ENCODE measurements at regions not wholly inside any gene's neighbourhood (a gene's known extent, or its start where the extent isn't known, plus 50 kb on each side); places are given as distances from the start of the nearest gene placed in this dataset.
"Not testable (repeated sequence)": the region's sequence is repeated elsewhere in the genome, so short reads cannot be mapped to it uniquely, and the experiment has no call there.

DNA sequence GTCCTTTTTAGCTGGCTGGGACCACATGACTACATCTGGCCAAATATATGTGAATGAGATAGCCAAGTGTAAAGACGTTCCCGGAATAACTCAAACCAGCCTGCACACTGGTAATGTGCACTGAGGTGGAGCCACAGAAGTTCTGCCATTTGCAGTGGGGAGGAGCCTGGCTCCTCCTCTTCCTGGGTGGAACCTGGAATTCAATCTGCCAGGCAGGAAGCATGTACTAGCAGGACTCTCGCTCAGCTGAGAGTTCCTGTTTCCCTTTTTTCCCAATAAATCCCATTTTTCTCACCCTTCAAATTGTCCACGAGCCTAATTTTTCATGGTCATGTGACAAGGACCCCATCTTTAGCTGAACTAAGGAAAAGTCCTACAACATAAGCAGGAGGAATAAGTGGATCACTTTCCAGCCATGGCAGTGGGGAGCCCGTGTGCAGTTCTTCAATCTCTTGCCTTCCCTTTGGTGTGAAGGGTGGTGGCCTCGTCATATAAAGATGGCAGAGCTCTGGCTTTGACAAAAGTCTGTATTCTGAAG is 183.2 kb downstream of the UXS1 start:
- DNase-seq (ENCODE audit: low spot score) (no peak), FAIRE-seq (peak; percentile 17)

DNA sequence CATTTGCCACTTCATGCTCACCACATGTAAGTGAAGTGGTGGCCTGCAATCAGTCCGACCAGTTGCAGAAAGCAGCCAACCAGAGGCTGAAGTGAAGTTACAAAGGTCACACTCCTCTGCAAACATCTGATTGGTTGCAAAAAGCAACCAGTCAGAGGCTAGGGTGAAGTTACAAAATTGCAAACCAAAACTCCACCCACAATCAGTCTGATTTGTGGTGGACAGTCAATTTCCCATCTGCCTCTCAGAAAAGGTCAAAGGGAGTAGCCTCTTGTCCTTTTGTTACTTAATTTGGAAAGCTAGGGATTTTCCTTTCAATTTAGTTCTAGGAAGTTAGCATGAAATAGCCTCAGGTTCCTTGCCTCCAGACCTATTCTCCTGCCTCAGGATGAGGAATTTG is 185.0 kb downstream of the UXS1 start:
- FAIRE-seq, result no peak

DNA sequence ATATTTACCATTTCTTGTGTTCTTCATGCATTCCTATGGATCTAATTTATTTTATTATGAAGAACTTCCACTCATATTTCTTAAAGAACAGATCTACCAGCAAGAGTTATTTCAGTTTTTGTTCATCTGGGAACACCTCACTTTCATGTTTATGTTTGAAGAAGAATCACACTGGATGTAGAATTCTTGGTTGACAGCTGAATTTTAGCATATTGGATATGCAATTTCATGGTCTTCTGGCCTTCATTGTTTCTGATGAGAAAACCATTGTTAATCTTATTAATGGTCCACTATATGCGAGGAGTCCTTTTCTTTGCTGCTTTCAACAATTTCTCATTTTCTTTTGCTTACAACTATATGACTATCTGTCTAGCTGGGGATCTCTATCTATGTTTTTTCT is 189.2 kb downstream of the UXS1 start:
- no peak for FAIRE-seq
- no peak for DNase-seq (ENCODE audit: low spot score)

More for the DNA sequence above, 185.0 kb downstream of the UXS1 start:
- no peak for DNase-seq (ENCODE audit: low spot score)

DNA sequence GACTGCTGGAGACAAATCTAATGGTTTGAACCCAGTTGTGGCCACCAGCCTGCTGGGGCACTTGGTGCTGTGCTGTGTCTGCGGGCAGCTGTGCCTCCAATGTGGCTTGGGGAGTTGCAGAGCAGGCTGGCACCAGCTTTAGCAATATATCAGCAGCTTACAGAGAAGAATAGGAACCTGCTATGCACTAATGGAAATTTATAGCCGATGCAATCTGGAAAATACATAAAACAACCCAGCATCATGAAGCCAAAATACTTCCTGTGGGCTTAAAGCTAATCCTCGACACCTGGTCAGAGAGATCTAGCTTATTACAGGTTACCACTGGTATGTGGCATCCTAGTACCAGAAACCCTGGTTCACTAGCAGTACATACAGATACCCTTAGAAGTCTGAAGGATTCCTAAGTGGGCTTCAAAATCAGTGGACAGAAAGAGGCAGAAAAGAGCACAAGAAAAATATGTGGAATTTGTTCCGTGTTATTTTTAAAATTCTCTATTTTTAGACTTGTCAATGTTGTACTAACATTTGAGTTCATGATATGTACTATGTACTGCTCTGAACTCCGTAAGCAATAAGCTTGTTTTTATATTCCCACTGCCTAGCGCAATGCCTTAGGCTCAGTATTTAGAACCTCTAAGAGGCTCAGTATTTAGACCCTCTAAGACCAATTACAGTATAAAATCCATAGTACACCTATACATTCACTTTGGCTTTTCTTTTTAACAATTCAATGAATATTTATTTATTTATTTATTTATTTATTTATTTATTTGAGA is 194.7 kb downstream of the UXS1 start:
- FAIRE-seq (no peak), DNase-seq (ENCODE audit: low spot score) (no peak)

DNA sequence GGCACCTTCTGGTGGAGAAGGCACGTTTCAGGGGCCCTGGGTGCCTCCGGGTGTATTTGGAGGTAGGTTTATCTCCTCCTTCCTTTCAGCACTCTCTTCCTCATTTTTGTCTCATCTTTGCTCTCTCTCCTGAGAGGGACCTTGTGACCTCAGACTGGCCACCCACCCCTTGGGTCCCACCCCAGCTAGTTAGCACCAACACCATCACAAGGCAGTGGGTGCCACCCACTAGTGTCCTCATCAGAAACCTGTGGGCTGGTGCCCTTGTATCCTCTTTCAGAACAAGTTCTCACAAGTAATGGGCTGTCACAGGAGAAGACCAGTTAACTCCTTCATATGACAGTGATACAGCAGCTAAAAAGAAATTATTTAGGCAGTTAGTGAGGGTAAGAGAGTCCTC is 196.4 kb downstream of the UXS1 start:
- no peak for DNase-seq (ENCODE audit: low spot score)
- no peak for FAIRE-seq

DNA sequence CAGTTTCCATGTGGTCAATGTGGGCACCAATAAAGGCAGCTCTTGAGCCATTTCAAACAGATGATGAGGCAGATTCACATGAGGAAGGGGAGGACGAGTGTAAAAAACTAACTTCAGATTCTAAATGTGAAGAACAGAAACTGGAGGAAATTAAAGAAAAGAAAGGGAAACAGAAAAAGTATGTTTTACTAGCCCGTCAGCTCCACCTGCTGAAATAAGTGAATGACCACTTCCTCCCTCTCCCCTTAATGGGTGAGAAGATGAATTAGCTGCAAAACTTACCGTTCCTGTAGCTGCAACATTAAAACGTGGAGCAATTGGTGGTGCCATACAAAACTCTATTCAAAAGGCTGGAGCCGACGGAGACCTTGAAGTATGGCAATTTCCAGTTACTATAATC is 203.5 kb downstream of the UXS1 start:
- DNase-seq (ENCODE audit: low spot score) (no peak), FAIRE-seq (no peak)

DNA sequence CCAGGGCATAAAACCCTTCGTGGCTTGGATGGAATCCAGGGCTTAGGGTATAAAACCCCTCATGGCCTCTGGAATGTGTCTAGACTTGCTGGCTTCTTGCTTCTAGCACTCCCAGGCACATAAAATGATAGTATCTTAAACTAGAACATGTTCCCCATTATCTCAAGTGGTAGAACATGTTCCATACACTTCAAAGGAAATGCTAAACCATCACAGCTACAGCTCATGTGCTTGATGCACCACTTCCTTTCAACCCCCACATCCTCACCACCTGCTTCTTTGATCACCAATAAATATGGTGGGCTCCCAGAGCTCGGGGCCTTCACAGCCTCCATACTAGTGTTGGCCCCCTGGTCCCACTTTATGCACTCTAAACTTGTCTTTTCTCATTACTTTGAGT is 204.3 kb downstream of the UXS1 start:
- not testable (repeated sequence) for DNase-seq (ENCODE audit: low spot score); FAIRE-seq

DNA sequence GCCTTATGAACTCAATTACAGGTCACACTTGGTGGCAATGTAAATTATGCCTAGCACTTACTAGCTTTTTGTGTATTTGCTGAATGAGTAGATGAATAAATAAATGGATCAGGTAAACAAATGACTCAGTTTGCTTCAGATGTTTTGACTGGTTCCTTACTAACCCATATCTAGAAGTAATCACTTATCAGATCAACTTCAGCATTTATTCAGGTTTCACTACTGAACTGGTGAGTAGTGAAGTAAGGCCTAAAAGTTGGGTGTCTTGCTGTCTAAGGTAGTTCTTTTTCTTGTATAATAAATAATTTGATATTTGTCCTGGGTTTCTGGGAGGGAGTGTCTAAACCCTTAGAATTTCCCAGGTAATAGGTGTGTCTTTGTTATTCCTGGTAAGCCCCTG is 205.0 kb downstream of the UXS1 start:
- no peak for DNase-seq (ENCODE audit: low spot score)
- no peak for FAIRE-seq

DNA sequence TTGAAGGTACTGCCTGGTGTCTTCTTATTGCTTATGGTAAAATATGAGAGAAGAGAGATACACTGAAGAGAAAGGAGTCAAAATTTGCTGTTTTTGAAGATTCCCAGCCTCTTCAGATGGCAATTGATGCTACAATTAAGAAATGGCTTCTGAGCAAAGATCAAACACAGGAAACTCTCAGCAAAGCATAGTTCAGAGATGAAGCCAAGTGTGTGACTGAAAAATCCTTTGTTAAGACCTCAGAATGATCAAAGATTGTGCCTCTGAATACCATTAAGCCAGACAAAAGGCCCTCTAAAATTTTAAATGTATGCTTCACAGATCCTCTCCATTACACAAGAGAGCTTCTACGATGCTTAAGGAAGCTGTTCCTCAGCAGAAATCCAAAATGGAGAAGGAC is 216.3 kb downstream of the UXS1 start:
- no peak for DNase-seq (ENCODE audit: low spot score)
- no peak for FAIRE-seq

DNA sequence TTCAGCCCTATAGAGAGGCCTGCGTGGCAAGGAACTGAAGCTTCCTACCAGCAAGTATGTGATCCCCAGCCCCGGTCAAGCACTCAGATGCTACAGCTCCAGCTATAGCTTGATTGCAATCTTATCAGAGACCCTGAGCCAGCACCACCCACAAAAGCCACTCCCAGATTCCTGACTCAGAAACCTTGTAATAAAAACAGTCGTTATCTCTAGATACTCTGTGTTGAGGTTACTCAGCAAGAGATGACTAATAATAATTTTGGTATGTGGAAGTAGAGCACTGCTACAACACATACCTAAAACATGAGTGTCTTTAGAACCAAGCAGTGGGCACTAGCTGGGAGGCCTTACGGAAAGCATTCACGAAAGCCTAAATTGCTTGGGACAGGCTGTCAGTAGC is 216.9 kb downstream of the UXS1 start:
- FAIRE-seq (no peak), DNase-seq (ENCODE audit: low spot score) (peak; percentile 87)

DNA sequence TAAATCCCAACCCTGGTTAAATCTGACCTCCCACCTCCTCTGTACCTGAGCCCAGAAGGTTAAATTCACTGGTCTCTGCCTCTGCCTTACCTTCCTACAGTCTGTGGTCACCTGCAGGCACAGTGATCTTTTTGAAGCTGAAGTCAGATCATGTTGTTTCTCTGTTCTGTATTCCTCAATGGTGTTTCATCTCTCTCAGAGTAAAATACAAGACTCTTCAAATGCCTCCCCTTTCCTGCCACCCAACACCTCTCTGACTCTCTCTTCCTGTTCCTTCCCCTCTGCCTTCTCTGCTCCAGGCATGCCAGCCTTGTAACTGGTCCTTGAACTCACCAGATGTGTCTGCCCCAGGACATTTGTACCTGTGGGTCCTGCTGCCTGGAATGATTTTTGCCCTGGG is 219.3 kb downstream of the UXS1 start:
- DNase-seq (ENCODE audit: low spot score), result no peak
- no peak for FAIRE-seq

DNA sequence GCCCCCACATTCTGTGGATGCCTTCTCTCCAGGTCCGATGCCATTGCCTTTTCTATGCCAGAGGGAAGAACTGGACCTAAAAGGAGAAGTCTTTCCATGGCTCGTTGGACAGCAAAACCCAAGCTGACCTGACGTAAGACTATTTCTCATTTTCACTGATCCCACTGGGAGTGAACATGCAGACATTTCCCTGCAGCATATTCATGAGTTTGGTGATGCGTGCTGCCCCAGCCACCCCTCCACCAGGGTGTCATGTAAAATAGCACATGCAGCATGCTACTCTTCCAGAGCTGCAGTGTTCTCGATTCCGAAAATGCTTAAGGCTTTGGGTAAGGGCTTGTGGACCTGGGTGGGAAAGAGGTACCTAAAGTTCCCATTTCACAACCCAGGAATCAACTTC is 221.2 kb downstream of the UXS1 start:
- FAIRE-seq (no peak), DNase-seq (ENCODE audit: low spot score) (no peak)

DNA sequence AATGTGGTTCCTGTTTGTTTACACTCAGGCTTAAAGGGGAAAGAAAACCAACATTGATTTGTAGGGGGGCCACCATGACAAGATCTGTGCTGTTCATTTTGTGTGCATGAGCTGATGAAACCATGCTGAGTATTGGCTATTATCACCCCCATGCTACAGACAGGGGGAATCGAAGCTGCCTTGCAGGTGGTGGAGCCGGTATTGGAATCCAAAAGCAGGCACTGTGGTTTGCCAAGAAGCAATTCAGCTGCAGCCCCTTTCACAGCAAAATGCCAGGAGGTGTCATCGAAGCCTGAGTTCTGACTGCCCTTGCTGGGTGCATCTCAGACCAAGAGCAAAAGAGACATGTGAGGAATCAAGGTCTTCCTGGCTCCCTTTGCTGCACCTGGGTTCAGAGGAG is 221.9 kb downstream of the UXS1 start:
- no peak for DNase-seq (ENCODE audit: low spot score)
- FAIRE-seq, result no peak

DNA sequence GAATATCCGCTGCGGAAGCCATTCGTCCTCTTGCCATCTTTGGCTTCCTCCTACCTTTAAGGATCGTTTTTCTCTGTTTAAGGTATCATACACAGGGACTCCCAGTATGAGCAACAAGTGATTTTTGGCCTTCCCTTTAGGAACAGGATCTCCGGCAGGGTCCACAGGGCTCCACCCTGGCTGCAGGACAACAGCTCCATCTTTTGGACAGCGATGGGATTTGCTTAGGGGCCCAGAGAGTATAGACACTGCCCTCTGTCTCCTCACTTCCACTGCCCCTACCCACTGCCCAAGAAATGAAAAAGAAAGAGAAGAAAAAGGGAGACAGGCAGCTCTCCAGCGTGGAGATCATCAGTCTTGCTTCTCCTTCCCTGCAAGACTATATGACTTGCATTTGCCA is 224.5 kb downstream of the UXS1 start:
- DNase-seq (ENCODE audit: low spot score) (no peak), FAIRE-seq (no peak)

DNA sequence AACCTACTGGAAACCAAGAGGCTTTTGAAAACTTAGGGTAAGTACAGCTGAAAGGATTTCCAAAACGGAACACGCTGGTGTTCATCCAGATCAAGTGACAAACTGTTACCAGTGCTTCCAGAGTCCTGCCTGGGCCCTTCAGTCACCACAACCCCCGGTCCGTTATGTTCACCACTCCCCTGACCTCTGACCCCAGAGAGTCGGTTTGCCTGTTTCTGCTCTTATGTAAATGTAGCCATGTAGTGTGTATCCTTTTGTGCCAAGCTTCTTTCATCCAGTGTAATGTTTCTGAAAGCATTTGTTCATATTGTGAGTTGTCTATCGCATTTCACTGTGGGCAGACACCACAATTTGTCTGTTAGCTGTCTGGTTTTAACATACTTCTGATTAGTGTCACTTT is 217.5 kb downstream of the NCK2 start:
- DNase-seq (ENCODE audit: low spot score), result no peak
- FAIRE-seq, result no peak

DNA sequence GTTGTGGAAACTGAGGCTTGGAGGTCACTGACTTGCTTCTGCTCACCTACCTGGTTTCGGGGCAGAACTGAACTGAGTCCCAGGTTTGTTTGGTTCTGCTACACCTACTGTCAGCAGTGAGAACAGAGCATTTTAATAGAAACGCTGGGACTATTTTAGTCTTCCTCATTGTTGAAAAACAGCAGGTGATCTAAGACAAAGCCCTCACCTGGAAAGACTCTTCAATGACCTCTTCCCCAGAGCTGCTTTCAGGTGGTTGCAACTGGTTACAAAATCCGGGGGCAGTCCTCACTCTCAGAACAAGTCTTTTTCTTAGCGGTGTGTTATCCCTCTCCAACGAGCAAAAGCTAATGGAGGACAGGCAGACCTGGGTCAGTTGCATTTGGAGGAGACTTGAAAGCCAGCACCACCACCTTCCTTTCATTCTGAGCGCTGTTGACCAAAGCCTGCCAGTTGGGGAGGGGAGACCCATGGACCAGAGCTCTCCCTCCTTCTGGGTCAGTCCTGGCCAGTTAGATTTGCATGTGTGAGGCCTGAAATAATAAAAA is 217.0 kb downstream of the NCK2 start:
- FAIRE-seq (no peak), DNase-seq (ENCODE audit: low spot score) (no peak)

DNA sequence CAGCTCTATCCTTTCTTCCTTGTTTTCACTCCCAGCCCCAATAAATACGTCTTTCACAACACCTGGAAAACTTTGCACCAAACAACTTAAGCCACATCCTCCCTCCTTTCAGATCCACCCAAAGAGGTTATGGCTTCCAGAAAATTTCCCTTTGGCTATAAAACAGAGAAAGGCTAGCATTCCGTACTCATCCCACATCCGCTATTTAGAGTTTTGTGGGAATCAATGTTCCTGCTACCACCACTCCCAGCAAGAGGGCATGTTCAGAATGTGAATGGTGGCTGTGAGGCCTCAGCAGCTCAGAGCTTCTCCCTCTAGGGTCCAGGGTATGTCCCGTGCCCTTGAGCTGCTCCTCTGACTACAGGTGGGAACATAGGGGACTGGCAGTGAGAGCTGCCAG is 214.6 kb downstream of the NCK2 start:
- DNase-seq (ENCODE audit: low spot score) (no peak), FAIRE-seq (peak; percentile 69)

DNA sequence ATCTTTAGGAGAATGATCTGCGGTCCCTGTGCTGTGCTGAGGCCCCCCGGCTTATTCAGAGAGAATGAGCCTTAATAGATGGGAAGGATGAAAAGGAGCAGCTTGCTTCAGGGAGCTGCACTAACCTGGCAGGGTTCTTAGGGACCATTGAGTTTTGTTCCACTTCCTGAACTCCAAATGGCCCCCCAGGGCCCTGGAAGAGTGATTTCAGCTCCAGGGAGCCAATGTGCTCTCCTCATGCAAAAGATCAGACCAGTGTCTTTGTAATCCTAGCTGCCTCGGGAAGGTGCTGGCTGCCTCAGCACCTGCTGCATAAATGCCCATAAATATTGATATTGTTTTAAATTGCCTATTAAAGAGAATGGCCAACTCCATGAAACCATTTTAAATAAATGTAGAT is 210.2 kb downstream of the NCK2 start:
- no peak for DNase-seq (ENCODE audit: low spot score)
- no peak for FAIRE-seq

DNA sequence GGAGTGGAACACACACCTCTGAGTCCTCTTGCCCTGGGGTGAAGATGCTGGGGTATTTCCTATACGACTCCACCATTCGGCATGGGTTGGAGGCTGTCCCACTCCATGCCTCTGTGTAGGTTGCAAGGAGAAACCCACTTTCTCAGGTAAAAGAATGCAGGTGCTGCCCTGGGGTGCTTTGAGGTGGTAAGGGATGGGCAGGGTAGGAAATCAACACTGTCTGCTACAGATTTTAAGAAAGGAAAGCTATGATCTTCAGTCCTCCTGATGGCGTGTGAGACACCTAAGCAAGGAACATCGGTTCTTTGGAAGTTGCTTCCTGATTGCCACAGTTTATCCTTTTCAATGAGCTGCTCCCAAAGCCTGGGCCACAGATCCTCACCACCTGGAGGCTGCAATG is 209.2 kb downstream of the NCK2 start:
- DNase-seq (ENCODE audit: low spot score) (no peak), FAIRE-seq (no peak)

DNA sequence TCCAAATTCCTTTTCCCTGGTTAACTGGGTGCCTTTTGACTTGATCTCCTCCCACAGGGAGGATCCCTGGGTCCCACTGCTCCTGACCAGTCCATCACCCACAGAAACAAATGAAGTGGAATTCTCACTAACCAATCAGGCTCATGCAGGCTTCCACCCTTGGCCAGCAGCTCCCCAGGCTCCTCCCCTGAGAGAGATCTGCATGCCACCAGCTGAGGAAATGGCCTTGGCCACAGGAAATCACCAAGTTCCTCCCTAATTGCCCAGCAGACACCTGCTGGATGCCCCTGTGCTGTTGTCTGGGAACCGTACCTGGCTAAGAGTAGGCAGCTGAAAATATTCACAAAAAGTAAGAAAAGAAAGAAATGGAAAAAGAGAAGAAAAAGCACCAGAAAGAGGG is 207.4 kb downstream of the NCK2 start:
- no peak for FAIRE-seq
- no peak for DNase-seq (ENCODE audit: low spot score)

DNA sequence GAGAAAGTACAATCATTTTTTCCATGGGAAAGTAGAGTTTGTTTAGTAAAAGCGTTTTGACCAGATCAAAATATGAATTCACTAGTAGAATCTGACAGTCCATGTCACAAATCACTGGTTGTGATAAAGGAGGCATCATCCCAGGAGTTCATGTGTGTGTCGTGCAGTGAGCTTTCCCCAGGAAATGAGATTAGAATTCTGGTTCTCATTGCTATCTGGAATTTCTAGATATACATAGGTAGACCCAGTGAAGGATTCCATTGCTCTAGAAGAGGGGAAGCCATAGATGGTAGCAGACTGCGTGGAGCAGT is 206.6 kb downstream of the NCK2 start:
- no peak for DNase-seq (ENCODE audit: low spot score)
- FAIRE-seq, result no peak

DNA sequence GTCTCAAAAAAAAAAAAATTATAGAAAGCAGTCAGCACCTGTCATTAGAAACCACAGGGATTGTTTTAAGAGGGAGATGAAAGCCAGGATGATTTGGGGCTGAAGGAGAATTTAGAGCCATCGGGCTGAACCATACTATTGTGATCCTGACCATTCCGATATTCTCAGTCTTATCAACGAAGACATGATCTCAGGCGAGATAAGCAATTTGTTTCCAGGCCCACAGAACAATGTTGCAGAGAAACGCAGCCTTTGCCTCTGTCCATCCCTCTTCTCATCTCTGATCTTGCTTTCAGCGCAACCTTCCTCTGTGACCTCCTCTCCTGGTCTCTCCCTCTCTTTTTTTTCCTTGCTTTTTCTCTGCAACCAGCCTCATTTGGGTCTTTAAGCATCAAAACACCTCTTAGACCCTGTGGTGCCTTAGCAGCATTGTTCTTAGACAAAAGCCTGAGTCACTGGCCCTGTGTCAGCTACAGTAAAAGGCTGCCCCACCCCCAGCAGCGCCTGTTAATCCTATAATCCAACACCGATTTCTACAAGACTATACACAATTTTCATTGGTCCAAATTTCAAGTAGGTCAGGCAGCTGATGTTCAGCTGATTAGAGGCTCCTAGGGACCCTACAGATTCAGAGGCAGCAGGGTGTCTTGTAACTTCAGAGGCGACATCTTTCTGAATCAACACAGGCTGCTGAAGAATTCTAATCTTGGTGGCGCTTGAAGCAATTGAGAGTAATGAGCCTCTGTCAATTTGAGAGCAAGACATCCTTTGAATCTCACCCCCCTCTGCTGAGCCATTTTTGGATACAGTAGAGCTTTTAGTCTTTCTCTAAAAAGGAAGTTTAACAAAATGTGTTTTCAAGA is 206.0 kb downstream of the NCK2 start:
- FAIRE-seq (no peak), DNase-seq (ENCODE audit: low spot score) (peak; percentile 51)

All from urothelium cell line (cell line).